Lower leg skin (tissue), 3 donors: ENCODE measurements at regions not wholly inside any gene's neighbourhood (a gene's known extent, or its start where the extent isn't known, plus 50 kb on each side); places are given as distances from the start of the nearest gene placed in this dataset.

Experiments
- POLR2A ChIP-seq, 2 donors: fragments of 450-650 bp; IDR thresholded peaks; one replicate each; pipeline ENCODE4 v1.6.1; 2016 to 2017; ENCODE audit warnings: antibody characterized with exemption in 2 of 2, mild to moderate bottlenecking in 1 of 2, moderate library complexity in 1 of 2
- TF ChIP-seq, protein P1 (sequence below), 3 donors: fragments of 450-650 bp; IDR thresholded peaks; one replicate each; pipeline ENCODE4 v1.5.1; 2016; ENCODE audit warnings: antibody characterized with exemption in 3 of 3, mild to moderate bottlenecking in 3 of 3, moderate library complexity in 2 of 3

DNA sequence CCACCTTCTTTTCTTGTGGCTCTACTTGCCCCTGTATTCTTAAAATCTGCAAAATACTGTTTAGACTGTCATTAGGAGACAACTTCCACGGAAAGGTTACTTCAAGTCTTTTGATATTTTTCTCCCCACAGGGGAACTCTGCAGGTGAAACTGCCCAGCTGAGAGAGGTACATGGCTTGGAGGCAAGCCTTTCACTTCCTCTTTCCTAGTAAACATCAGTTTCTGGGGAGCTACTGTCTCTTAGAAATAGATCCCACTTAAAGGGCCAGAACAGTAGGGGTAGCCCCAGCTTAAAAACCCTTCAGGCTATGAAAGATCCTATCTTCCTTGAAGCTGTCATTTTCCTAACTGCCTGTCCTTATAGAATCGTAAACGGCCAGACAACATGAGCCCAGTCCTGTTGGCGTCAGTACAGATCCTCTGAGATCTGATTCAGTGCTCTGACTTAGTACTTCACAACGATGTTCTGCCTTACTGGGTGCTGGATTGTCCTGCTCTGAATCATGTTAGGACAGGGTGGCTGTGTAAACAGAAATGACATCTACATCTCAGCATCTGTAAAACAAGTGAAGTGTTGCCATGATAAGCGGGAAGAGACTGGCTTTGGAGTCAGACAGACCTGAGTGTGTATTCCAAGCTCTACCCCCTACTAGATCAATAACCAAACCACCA, 102.1 kb downstream of the ITIH6 start:
- TF ChIP-seq, protein P1, sequence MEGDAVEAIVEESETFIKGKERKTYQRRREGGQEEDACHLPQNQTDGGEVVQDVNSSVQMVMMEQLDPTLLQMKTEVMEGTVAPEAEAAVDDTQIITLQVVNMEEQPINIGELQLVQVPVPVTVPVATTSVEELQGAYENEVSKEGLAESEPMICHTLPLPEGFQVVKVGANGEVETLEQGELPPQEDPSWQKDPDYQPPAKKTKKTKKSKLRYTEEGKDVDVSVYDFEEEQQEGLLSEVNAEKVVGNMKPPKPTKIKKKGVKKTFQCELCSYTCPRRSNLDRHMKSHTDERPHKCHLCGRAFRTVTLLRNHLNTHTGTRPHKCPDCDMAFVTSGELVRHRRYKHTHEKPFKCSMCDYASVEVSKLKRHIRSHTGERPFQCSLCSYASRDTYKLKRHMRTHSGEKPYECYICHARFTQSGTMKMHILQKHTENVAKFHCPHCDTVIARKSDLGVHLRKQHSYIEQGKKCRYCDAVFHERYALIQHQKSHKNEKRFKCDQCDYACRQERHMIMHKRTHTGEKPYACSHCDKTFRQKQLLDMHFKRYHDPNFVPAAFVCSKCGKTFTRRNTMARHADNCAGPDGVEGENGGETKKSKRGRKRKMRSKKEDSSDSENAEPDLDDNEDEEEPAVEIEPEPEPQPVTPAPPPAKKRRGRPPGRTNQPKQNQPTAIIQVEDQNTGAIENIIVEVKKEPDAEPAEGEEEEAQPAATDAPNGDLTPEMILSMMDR (IDR thresholded peaks at IDR 0.05): no peak
- no peak for TF ChIP-seq POLR2A (IDR thresholded peaks at IDR 0.05)
